Heart left ventricle (tissue), 13 donors: ENCODE measurements at regions not wholly inside any gene's neighbourhood (a gene's known extent, or its start where the extent isn't known, plus 50 kb on each side); places are given as distances from the start of the nearest gene placed in this dataset.

Experiments used
- CTCF ChIP-seq, 12 donors: fragments of 200-600 bp; sonication (generic) in 4 of 12; IDR thresholded peaks; one replicate each; pipeline versions ENCODE4 v1.5.0 to v1.8.0; 2018 to 2022; ENCODE audit warnings: antibody characterized with exemption in 12 of 12, mild to moderate bottlenecking in 5 of 12
- POLR2A ChIP-seq, 2 donors: fragments of 450-650 bp; IDR thresholded peaks; one replicate each; pipeline ENCODE4 v1.6.1; 2017; ENCODE audit warnings: antibody characterized with exemption in 2 of 2, mild to moderate bottlenecking in 2 of 2, moderate library complexity in 2 of 2
- donor health status: ischemic (EF 13 %, LVEDD 7.1; RV severe dilation, severe dysfunction).
- donor health status: DM: no; HTN: yes; CAD: no.
- donor health status: DM: no; HTN: no; CAD: no.
- donor health status: ischemic (EF 25% LVEDD 6.9; RV normal size, moderate dysfunction).
- donor health status: ischemic (EF 25% LVEDD 5.7; RV mildly dilated, moderate dysfunction).
- donor health status: ischemic (EF 35%, LVEDD 5.7; RV mildly dilated, moderate dysfunction).
- donor health status: nonischemic (EF 11% LVEDD 7.7; RV severe dilation, severe dysfunction).
- donor health status: DM: yes; HTN: yes; CAD: no.
- donor health status: PGD.
- donor health status: ischemic (EF 29% LVEDD 5.4; RV normal size, mild dysfunction).
- donor health status: nonischemic (EF 23%, LVEDD 6.1; RV moderate dilation, normal function).

GRCh38 chr4:64903986-64904385, 494.7 kb upstream of the TECRL start:
- TF ChIP-seq POLR2A (IDR thresholded peaks at IDR 0.05), result no peak
- no peak for TF ChIP-seq CTCF (IDR thresholded peaks at IDR 0.05)
